GM06990 (cell line): ENCODE measurements at regions not wholly inside any gene's neighbourhood (a gene's known extent, or its start where the extent isn't known, plus 50 kb on each side); places are given as distances from the start of the nearest gene placed in this dataset.

ENCODE experiments used
- DNase-seq: peaks from one replicate; pipeline ENCODE4 v3.0.0-alpha.2; 2011; ENCODE audit not compliant: insufficient read length; ENCODE audit errors: extremely low read depth
- H3K27me3 ChIP-seq: replicated peaks from 2 replicates; pipeline ENCODE4 v1.6.0; 2011; ENCODE audit warnings: low read length; ENCODE audit not compliant: control insufficient read depth, insufficient read depth
- H3K36me3 ChIP-seq: 2 replicates; pipeline ENCODE4 v1.5.1; 2011; ENCODE audit warnings: low read length; ENCODE audit not compliant: control insufficient read depth, insufficient read depth
- H3K4me3 ChIP-seq: replicated peaks from 2 replicates; pipeline ENCODE4 v1.5.1; 2011; ENCODE audit warnings: low read depth, mild to moderate bottlenecking, control low read depth, low read length
- TF ChIP-seq, protein P1 (sequence below): IDR thresholded peaks from 2 replicates; pipeline ENCODE4 v1.5.1; 2011; ENCODE audit warnings: low read length, control low read depth, mild to moderate bottlenecking, inconsistent platforms; ENCODE audit not compliant: insufficient read depth, poor library complexity, severe bottlenecking

DNA sequence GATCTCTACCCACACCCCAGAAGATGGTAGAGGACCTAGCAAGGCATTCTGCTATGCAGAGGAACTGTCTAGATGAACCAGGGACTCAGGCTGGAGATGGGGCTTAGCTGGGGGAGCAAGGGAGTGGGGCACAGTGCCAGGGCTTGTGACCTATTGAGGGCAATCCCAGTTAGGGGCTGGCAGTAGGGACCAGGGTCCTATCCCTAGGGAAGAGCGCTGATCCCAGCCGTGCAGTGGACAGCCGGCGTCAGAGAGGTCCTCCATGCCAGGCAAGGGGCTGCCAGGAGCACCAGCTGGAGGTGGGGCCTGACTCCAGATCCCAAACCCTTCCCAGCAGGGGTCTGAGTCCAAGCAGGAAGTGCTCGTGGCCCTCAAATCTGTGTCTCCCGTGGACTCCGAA, 52.7 kb upstream of the NEURL1B start:
- no peak for DNase-seq
- Histone ChIP-seq H3K36me3 (no peaks in the 10 kb centered on the region), H3K27me3 (peaks cover 2% of the 10 kb centered on the region; the same call in 1 of the 2 replicates), H3K4me3 (no peak overlapping the region)
- TF ChIP-seq, protein P1, sequence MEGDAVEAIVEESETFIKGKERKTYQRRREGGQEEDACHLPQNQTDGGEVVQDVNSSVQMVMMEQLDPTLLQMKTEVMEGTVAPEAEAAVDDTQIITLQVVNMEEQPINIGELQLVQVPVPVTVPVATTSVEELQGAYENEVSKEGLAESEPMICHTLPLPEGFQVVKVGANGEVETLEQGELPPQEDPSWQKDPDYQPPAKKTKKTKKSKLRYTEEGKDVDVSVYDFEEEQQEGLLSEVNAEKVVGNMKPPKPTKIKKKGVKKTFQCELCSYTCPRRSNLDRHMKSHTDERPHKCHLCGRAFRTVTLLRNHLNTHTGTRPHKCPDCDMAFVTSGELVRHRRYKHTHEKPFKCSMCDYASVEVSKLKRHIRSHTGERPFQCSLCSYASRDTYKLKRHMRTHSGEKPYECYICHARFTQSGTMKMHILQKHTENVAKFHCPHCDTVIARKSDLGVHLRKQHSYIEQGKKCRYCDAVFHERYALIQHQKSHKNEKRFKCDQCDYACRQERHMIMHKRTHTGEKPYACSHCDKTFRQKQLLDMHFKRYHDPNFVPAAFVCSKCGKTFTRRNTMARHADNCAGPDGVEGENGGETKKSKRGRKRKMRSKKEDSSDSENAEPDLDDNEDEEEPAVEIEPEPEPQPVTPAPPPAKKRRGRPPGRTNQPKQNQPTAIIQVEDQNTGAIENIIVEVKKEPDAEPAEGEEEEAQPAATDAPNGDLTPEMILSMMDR: no peak

DNA sequence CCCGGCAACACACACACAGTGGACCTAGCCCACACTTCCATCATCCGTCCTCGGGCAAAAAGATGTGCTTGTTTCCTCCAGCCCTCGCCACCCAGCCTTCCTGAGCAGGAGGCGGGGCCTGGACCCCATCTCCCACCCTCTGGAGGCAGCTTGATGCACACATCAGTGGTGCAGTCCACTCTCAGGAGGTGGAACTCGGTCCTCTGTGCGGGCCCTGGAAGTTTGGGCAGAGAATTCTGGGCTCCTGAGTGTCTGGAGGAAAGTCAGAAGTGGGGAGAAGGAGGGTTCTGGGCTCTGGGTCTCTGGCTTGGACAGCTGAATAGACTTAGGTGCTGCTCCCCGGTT, 54.0 kb upstream of the NEURL1B start:
- no peak for DNase-seq
- Histone ChIP-seq H3K27me3 (peaks cover 2% of the 10 kb centered on the region; the same call in 1 of the 2 replicates), H3K4me3 (no peak overlapping the region), H3K36me3 (no peaks in the 10 kb centered on the region)
- TF ChIP-seq, protein P1: no peak

DNA sequence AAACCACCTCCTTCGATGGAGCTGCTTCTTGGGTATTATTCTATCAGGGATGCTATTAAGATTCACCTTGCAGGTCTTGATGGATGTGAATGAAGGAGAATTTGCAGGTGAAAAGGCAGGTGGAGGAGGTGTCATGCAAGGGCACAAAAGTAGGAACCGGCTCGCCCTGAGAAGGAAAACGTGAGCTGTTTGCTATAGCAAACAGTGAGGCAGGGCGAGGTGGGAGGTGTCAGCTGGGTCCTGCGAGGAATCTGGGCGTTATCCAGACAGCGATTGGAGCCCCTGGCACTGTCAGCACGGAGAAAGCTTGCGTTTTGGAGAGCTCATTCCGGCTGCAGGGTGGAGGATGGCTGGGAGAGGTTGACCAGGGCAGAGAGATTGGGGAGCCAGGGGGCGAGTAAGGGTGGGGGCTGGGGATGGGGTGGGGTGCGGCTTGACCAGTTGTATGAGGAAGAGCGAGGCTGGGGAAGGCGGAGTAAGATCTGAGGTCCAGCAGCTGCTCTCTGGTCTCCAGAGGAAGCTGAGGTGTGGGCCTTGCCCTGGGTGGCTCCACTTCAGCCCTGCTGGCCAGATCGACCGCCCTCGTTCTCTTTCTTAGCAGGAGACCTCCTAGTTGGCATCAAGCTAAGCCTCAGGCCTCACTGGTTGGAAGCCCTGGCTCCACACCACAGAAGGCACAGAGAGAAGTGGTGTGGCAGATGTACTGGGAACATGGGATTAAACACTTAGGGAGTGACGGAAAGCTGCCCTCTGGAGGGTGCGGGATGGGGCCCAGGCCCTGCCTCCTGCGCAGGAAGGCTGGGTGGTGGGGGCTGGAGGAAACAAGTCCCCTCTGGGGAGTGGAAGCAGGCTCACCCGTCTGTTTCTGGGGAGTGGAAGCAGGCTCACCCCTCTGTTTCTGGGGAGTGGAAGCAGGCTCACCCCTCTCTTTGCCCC, 54.7 kb upstream of the NEURL1B start:
- Histone ChIP-seq H3K36me3 (no peaks in the 10 kb centered on the region), H3K27me3 (peaks cover 2% of the 10 kb centered on the region; the same call in 1 of the 2 replicates), H3K4me3 (no peak overlapping the region)
- TF ChIP-seq, protein P1: no peak
- no peak for DNase-seq

DNA sequence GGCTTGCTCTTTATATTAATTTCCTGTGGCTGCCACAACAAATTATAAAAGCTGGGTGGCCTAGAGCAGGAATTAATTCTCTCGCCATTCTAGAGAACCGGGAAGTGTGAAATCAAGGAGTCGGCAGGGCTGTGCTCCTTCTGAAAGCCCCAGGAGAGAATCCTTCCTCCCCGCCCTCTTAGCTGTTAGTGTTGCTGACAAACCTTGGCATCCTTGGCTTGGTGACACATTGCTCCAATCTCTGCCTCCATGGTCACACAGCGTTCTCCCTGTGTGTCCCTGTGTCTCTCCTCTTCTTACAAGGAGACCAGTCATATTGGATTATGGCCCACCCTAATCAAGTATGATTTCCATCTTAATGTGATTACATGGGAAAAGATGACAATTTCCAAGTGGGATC, 55.9 kb upstream of the NEURL1B start:
- Histone ChIP-seq H3K36me3 (no peaks in the 10 kb centered on the region), H3K4me3 (no peak overlapping the region), H3K27me3 (peaks cover 2% of the 10 kb centered on the region; the same call in 1 of the 2 replicates)
- no peak for DNase-seq
- TF ChIP-seq, protein P1: no peak

DNA sequence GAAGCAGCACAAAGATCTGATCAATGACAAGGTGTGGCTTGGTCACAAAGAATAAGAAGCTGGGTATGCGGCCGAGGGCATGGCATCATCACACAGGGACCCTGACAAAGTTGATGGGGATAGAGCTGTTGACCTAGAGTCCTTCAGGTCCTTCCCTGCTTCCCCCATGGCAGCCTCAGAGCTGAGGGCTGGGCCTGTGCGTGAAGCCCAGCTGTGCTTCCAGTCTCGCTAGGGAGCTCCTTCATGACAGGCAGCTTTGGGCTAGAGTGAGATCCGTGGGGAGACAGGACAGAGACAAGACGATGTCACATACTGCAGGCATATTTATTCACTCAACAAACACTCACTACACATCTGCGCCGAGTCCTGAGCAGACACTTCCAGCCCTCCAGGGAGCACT, 56.4 kb upstream of the NEURL1B start:
- TF ChIP-seq, protein P1: no peak
- no peaks in the 10 kb centered on the region for H3K36me3 ChIP-seq
- H3K27me3 ChIP-seq: peaks cover 2% of the 10 kb centered on the region; the same call in 1 of the 2 replicates
- no peak overlapping the region for H3K4me3 ChIP-seq
- DNase-seq: no peak
